CD4-positive, CD25-positive, alpha-beta regulatory T cell (primary cell): ENCODE measurements at regions not wholly inside any gene's neighbourhood (a gene's known extent, or its start where the extent isn't known, plus 50 kb on each side); places are given as distances from the start of the nearest gene placed in this dataset.

Experiments
- ATAC-seq, 2 donors: fragments of 150-1000 bp; cut with Tn5 transposase; one replicate each; pipeline ENCODE4 v1.10.0; 2021; ENCODE audit warnings: low read depth in 2 of 2, moderate number of reproducible peaks in 2 of 2, moderate library complexity in 1 of 2
- DNase-seq, 3 donors: peaks; one replicate each; pipeline versions ENCODE4 v3.0.0 to v3.0.0-alpha.2; 2012 to 2022; ENCODE audit warnings: mixed read lengths in 1 of 3
- H3K27ac ChIP-seq: one replicate; pipeline ENCODE4 v1.7.0; 2013; ENCODE audit warnings: mild to moderate bottlenecking, low read length; ENCODE audit not compliant: insufficient read depth, poor library complexity, severe bottlenecking
- H3K27me3 ChIP-seq: one replicate; pipeline ENCODE4 v1.7.0; 2013; ENCODE audit warnings: low read length; ENCODE audit not compliant: control insufficient read depth, insufficient read depth
- H3K36me3 ChIP-seq: one replicate; pipeline ENCODE4 v1.7.0; 2013; ENCODE audit warnings: mild to moderate bottlenecking, low read length, moderate library complexity; ENCODE audit not compliant: control insufficient read depth, insufficient read depth
- H3K4me1 ChIP-seq: 2 replicates; pipeline ENCODE4 v1.7.0; 2013; ENCODE audit warnings: mild to moderate bottlenecking, low read length; ENCODE audit not compliant: insufficient read depth, control insufficient read depth, poor library complexity, severe bottlenecking
- H3K4me3 ChIP-seq: one replicate; pipeline ENCODE4 v1.7.0; 2013; ENCODE audit warnings: low read depth, mild to moderate bottlenecking, low read length, moderate library complexity
- H3K9me3 ChIP-seq, 2 experiments: 1 replicate in 1 of 2; 2 replicates in 1 of 2; pipeline ENCODE4 v1.7.0; 2013; ENCODE audit warnings: low read length in 2 of 2, mild to moderate bottlenecking in 1 of 2, moderate library complexity in 1 of 2; ENCODE audit not compliant: control insufficient read depth in 2 of 2
- H3K27ac Mint-ChIP-seq, 3 donors: one replicate each; pipeline ENCODE4 v1.8.0; 2020 to 2022; ENCODE audit warnings: mild to moderate bottlenecking in 3 of 3, mixed read lengths in 3 of 3, moderate library complexity in 2 of 3
- H3K27me3 Mint-ChIP-seq: one replicate; pipeline ENCODE4 v1.8.0; 2022; ENCODE audit warnings: mild to moderate bottlenecking, mixed read lengths
- H3K36me3 Mint-ChIP-seq: one replicate; pipeline ENCODE4 v1.8.0; 2020; ENCODE audit warnings: mixed read lengths
- H3K4me1 Mint-ChIP-seq, 4 donors: one replicate each; pipeline ENCODE4 v1.8.0; 2020 to 2022; ENCODE audit warnings: mixed read lengths in 4 of 4, mild to moderate bottlenecking in 1 of 4
- H3K4me3 Mint-ChIP-seq, 4 donors: one replicate each; pipeline ENCODE4 v1.8.0; 2020 to 2022; ENCODE audit warnings: mild to moderate bottlenecking in 4 of 4, mixed read lengths in 4 of 4, moderate library complexity in 3 of 4
- H3K9me3 Mint-ChIP-seq, 7 donors: one replicate each; pipeline ENCODE4 v1.8.0; 2020 to 2022; ENCODE audit warnings: mixed read lengths in 7 of 7, mild to moderate bottlenecking in 3 of 7, moderate library complexity in 2 of 7

- H3K27me3 ChIP-seq, result no peaks in the 10 kb centered on the region
- Mint-ChIP-seq H3K27me3 (no peaks in the 10 kb centered on the region), H3K9me3 (peaks cover 0 to 8% (median 4%) of the 10 kb centered on the region in 7 donors), H3K4me1 (no peaks in the 10 kb centered on the region), H3K36me3 (no peaks in the 10 kb centered on the region), H3K4me3 (no peak overlapping the region), H3K27ac (no peak overlapping the region)
- no peak for DNase-seq
- no peak for ATAC-seq
- H3K27ac ChIP-seq, result no peak overlapping the region
- no peaks in the 10 kb centered on the region for H3K4me1 ChIP-seq
- no peaks in the 10 kb centered on the region for H3K36me3 ChIP-seq
- H3K4me3 ChIP-seq, result no peak overlapping the region
- H3K9me3 ChIP-seq, result no peaks in the 10 kb centered on the region
These were observed 176.7 kb upstream of the GOLIM4 start for GRCh38 chr3:168272343-168272985.

- Mint-ChIP-seq H3K27me3 (no peaks in the 10 kb centered on the region), H3K9me3 (peaks cover 0 to 8% (median 4%) of the 10 kb centered on the region in 7 donors), H3K4me3 (no peak overlapping the region), H3K4me1 (no peaks in the 10 kb centered on the region), H3K36me3 (no peaks in the 10 kb centered on the region), H3K27ac (no peak overlapping the region)
- Histone ChIP-seq H3K9me3 (no peaks in the 10 kb centered on the region), H3K36me3 (no peaks in the 10 kb centered on the region), H3K27me3 (no peaks in the 10 kb centered on the region), H3K4me1 (no peaks in the 10 kb centered on the region), H3K27ac (no peak overlapping the region), H3K4me3 (no peak overlapping the region)
- ATAC-seq, result no peak
- DNase-seq, result no peak
These were observed 176.2 kb upstream of the GOLIM4 start for GRCh38 chr3:168271932-168272331.

- H3K27me3 Mint-ChIP-seq, result no peaks in the 10 kb centered on the region
- Histone ChIP-seq H3K27ac (no peak overlapping the region), H3K36me3 (no peaks in the 10 kb centered on the region), H3K4me3 (no peak overlapping the region), H3K9me3 (no peaks in the 10 kb centered on the region), H3K4me1 (no peaks in the 10 kb centered on the region), H3K27me3 (no peaks in the 10 kb centered on the region)
- no peak overlapping the region for H3K27ac Mint-ChIP-seq
- H3K9me3 Mint-ChIP-seq, result peaks cover 0 to 5% (median 0%) of the 10 kb centered on the region in 7 donors
- H3K4me1 Mint-ChIP-seq, result no peaks in the 10 kb centered on the region
- H3K4me3 Mint-ChIP-seq, result no peak overlapping the region
- H3K36me3 Mint-ChIP-seq, result no peaks in the 10 kb centered on the region
- DNase-seq (no peak), ATAC-seq (no peak)
These were observed 173.3 kb upstream of the GOLIM4 start for GRCh38 chr3:168269001-168269400.

GRCh38 chr3:168267179-168267578 lies 171.5 kb upstream of the GOLIM4 start:
- H3K4me3 ChIP-seq, result no peak overlapping the region
- no peak for ATAC-seq
- no peak overlapping the region for H3K27ac ChIP-seq
- Mint-ChIP-seq H3K27ac (no peak overlapping the region), H3K4me1 (no peaks in the 10 kb centered on the region), H3K27me3 (no peaks in the 10 kb centered on the region), H3K9me3 (peaks cover 0 to 2% (median 0%) of the 10 kb centered on the region in 7 donors), H3K36me3 (no peaks in the 10 kb centered on the region), H3K4me3 (no peak overlapping the region)
- H3K36me3 ChIP-seq, result no peaks in the 10 kb centered on the region
- H3K9me3 ChIP-seq, result no peaks in the 10 kb centered on the region
- no peaks in the 10 kb centered on the region for H3K4me1 ChIP-seq
- H3K27me3 ChIP-seq, result no peaks in the 10 kb centered on the region
- no peak for DNase-seq

GRCh38 chr3:168266335-168266734 lies 170.6 kb upstream of the GOLIM4 start:
- Histone ChIP-seq H3K9me3 (no peaks in the 10 kb centered on the region), H3K27me3 (no peaks in the 10 kb centered on the region), H3K36me3 (no peaks in the 10 kb centered on the region), H3K4me3 (no peak overlapping the region), H3K27ac (no peak overlapping the region), H3K4me1 (no peaks in the 10 kb centered on the region)
- no peaks in the 10 kb centered on the region for H3K36me3 Mint-ChIP-seq
- ATAC-seq (no peak), DNase-seq (no peak)
- H3K9me3 Mint-ChIP-seq, result peaks cover 0 to 2% (median 0%) of the 10 kb centered on the region in 7 donors
- H3K4me1 Mint-ChIP-seq, result no peaks in the 10 kb centered on the region
- no peak overlapping the region for H3K4me3 Mint-ChIP-seq
- H3K27ac Mint-ChIP-seq, result no peak overlapping the region
- no peaks in the 10 kb centered on the region for H3K27me3 Mint-ChIP-seq

- no peak overlapping the region for H3K4me3 ChIP-seq
- no peaks in the 10 kb centered on the region for H3K9me3 ChIP-seq
- Mint-ChIP-seq H3K27ac (no peak overlapping the region), H3K36me3 (no peaks in the 10 kb centered on the region), H3K9me3 (peaks cover 0 to 6% (median 3%) of the 10 kb centered on the region in 7 donors), H3K27me3 (no peaks in the 10 kb centered on the region), H3K4me1 (peaks cover 0 to under 1% (median 0%) of the 10 kb centered on the region in 4 donors), H3K4me3 (no peak overlapping the region)
- DNase-seq (no peak), ATAC-seq (no peak)
- no peaks in the 10 kb centered on the region for H3K27me3 ChIP-seq
- H3K27ac ChIP-seq, result no peak overlapping the region
- no peaks in the 10 kb centered on the region for H3K4me1 ChIP-seq
- H3K36me3 ChIP-seq, result no peaks in the 10 kb centered on the region
These were observed 167.2 kb upstream of the GOLIM4 start for GRCh38 chr3:168262887-168263286.

GRCh38 chr3:168260859-168261258 lies 165.1 kb upstream of the GOLIM4 start:
- no peak for ATAC-seq
- Histone ChIP-seq H3K4me1 (no peaks in the 10 kb centered on the region), H3K27me3 (no peaks in the 10 kb centered on the region), H3K27ac (no peak overlapping the region), H3K4me3 (no peak overlapping the region), H3K36me3 (no peaks in the 10 kb centered on the region), H3K9me3 (no peaks in the 10 kb centered on the region)
- Mint-ChIP-seq H3K9me3 (peaks cover 6 to 10% (median 6%) of the 10 kb centered on the region in 7 donors), H3K36me3 (no peaks in the 10 kb centered on the region), H3K4me1 (peaks cover 0 to 7% (median 0%) of the 10 kb centered on the region in 4 donors), H3K4me3 (no peak overlapping the region), H3K27me3 (no peaks in the 10 kb centered on the region), H3K27ac (no peak overlapping the region)
- no peak for DNase-seq

GRCh38 chr3:168251371-168251770 lies 155.6 kb upstream of the GOLIM4 start:
- H3K27me3 Mint-ChIP-seq, result peaks cover 18% of the 10 kb centered on the region
- H3K36me3 Mint-ChIP-seq, result no peaks in the 10 kb centered on the region
- DNase-seq (no peak), ATAC-seq (no peak)
- H3K27me3 ChIP-seq, result peaks cover 8% of the 10 kb centered on the region
- peaks cover 0 to 4% (median 2%) of the 10 kb centered on the region in 4 donors for H3K4me1 Mint-ChIP-seq
- H3K27ac ChIP-seq, result no peak overlapping the region
- no peak overlapping the region for H3K4me3 Mint-ChIP-seq
- H3K27ac Mint-ChIP-seq, result no peak overlapping the region
- H3K9me3 ChIP-seq, result no peaks in the 10 kb centered on the region
- H3K4me3 ChIP-seq, result no peak overlapping the region
- no peaks in the 10 kb centered on the region for H3K36me3 ChIP-seq
- peaks cover 3% of the 10 kb centered on the region for H3K4me1 ChIP-seq
- peaks cover 0 to 8% (median 0%) of the 10 kb centered on the region in 7 donors for H3K9me3 Mint-ChIP-seq
